ENCODE measurements at regions not wholly inside any gene's neighbourhood (a gene's known extent, or its start where the extent isn't known, plus 50 kb on each side); places are given as distances from the start of the nearest gene placed in this dataset.
"Not testable (repeated sequence)": the region's sequence is repeated elsewhere in the genome, so short reads cannot be mapped to it uniquely, and the experiment has no call there.

DNA sequence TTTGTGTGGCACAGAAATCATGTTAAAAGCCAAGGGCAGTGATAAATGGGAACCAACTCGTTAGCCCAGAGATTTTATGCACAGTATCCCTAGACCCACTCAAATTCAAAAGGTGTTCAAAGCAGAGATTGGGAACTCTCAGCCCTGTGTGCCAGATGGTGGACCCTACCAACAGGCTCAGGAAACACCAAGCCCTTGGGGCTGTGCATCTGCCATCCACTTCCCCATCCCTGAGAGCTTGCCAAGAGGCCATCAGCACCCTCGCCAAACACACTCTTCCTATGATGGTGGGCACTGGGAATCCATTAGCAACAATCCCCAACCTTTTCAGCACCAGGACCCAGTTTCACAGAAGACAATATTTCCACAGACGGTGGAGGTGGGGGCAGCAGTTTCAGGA lies 194.2 kb upstream of the NFIA start:
- DNase-seq (ENCODE audit: low read depth) = no peak

DNA sequence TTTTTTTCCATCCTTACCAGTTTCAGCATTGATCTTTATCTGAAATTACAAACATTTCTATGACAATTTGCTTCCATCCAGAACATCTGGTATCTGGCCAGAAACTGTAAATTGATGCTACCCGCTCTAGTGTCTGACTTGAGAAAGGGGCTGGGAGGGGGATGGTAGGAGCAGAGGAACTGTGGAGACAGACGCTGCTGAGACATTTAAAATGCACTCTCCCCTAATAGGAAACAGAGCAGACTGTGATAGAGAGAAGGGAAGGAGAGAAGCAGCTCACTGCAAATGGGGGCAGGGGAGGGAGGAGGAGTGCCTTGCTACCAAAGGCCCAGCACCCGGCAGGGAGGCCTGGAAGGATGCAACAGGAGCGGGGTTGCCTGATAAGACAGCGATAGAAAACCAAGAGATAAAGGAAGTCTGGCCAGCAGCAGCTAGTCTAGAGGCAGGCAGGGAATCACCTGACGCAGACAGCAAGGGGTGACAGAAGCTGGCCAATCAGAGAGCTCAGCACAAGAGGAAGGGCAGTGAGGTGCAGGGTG lies 195.5 kb upstream of the NFIA start:
- no peak for DNase-seq (ENCODE audit: low read depth)

DNA sequence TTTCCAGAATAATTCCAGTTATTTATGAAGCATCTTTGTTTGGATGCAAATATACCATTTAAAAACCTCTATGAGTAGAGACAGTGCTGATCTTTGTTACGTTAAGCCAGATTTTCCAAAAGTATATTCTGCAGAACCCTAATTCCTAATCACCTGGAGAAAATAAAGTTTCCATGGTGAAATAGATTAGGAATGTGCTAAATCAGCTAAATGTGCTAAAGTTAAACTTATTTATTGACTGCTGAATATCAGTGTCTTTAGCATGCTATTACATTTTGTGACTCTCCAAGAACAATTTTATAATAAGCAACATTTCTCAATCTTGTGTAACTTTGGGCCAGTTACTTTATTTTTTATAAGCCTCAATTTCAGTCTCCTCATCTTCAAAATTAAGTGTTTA lies 196.3 kb upstream of the NFIA start:
- no peak for DNase-seq (ENCODE audit: low read depth)

DNA sequence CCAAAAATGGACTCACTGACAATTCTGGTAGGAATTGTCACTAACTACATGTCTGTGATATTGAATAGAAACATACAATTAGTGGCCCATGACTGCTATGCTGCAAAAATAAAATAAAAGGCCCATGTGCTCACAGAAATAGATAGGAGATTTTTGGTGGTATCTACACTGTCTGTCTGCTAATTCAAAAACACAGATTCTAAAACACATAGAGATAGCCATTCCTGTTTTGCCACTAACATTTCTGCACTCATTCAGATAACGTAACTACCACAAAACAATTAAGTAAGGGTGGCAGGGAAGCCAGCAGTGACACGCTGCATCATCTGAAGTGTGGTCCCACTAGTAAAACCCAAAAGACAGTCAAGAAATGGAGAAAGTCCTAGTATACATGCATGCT lies 202.2 kb upstream of the NFIA start:
- no peak for DNase-seq (ENCODE audit: low read depth)

DNA sequence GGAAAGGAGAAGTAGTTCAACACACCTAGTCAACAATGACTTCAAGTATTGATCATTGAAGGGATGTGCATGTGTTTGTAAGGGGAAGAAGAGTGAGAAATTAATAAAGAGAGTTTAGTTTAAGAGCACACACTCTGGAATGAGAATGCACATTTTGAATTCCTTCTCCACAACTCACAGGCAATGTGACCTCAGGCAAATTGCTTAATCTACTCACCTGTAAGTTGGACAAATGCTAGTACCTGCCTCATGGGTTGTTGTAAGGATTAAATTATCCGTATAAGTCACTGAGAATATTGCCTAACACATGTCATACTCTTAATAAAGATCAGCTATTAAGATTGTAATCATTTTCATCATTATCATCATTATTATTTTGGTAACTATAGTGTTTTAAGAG lies 204.0 kb upstream of the NFIA start:
- DNase-seq (ENCODE audit: low read depth) = no peak

DNA sequence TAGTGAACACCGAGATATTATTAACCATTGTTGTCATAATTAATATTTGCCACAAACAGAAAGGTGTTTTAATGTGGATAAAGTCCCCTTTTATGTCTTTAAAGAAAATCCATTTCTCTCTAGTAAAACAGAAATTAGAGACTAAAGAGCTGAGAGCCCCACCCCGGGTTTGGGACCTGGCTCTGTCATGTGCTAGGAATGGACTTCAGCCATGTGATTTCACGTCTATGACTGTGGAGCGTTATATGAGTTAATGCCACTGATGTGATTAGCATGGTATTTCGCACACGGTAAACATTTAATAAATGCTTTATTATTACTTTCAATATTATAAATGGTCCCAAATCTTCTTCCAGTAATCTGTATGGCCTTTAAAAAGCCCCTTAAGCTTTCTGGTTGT lies 205.0 kb upstream of the NFIA start:
- no peak for DNase-seq (ENCODE audit: low read depth)

DNA sequence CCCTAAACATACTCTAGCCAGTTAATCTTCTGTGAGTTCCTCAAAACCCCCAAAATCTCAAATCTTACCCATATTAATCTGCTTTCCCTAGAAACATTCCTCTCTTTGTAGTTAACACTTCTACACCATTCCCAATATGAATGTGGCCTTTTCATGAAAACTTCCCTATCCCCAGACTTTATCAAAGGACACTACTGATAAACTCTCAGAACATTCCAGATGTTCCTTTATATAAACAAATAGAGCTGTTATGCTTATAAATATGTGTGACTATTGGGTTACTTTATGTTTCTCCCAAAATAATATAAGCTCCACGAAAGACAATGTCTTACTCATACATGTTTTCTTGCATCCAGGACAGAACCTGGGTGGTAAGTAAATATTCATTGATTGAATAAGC lies 205.4 kb upstream of the NFIA start:
- no peak for DNase-seq (ENCODE audit: low read depth)

DNA sequence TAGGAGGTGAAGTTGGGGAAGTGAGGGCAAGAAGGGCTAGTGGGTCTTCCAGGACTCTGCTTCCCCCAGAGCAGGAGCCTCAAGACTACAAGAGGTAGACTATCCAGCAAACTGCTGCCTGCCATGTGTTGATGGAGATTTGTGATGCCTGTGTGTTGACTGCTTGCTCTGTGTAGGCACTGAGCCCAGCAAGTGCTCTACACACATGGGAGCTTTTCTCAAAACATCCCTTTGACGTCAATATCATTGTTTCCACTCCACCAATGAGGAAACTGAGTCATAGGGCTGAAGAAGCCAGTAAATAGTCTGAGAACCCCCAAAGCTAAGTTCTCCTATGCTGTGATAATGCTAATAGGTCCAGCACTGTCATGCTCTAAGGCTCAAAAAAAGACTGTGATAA lies 207.2 kb upstream of the NFIA start:
- DNase-seq (ENCODE audit: low read depth) = no peak

DNA sequence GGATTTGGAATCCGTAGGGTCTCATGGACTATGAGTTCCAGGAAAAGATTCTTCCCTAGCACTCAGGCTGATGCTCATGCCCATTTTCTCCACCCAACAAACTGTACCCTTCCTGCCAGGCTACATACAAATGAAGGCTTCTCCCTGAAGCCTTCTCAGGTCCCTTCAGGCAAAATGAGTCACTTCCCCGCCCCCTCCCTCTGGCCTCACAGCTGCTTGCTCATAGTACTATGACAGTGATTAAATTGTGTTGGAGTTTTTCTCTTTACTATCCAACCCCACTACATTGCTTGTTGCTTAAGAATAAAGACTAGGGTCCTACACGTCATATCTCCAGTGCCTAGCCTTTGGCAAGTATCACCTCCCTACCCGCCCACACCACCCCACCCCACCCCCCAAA lies 207.6 kb upstream of the NFIA start:
- no peak for DNase-seq (ENCODE audit: low read depth)

DNA sequence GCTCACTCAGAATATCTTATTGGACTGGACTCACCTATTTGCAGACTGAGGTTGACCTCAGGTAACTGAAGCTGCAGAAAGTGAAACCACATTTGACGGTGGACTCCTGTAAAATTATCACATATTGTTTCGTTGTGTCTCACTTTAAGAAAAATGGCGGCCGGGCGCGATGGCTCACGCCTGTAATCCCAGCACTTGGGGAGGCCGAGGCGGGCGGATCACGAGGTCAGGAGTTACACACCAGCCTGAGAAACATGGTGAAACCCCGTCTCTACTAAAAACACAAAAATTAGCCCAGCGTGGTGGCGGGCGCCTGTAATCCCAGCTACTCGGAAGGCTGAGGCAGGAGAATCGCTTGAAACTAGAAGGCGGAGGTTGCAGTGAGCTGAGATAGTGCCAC lies 209.0 kb upstream of the NFIA start:
- not testable (repeated sequence) for DNase-seq (ENCODE audit: low read depth)

DNA sequence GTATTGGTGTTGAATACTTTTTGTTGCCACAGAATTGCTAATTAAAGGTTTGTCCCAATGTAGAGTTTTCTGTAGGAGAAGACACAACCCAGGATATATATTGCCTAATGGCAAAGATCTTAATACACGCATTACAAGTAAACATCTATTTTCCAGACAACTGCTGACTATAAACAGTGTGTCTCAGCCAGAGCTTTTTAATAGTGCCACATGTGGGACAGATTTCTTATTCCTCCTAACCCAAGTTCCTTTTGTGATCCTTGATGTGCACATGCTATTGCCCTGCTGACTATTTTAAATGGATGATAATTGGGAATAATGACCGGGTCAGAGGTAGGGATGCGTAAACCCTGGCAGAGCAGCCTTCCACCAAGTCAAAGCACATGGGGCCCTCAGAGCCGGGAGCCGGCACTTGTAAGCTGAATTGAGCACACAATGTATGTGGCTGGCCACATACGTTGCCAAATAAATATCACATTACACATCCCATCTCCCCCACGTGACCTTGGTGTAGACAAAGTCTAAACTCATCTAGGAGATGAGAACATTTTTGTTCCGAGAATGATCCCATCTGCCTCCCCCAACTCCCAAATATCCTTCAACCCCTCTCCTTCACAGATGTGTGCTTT lies 209.8 kb upstream of the NFIA start:
- DNase-seq (ENCODE audit: low read depth) = no peak

DNA sequence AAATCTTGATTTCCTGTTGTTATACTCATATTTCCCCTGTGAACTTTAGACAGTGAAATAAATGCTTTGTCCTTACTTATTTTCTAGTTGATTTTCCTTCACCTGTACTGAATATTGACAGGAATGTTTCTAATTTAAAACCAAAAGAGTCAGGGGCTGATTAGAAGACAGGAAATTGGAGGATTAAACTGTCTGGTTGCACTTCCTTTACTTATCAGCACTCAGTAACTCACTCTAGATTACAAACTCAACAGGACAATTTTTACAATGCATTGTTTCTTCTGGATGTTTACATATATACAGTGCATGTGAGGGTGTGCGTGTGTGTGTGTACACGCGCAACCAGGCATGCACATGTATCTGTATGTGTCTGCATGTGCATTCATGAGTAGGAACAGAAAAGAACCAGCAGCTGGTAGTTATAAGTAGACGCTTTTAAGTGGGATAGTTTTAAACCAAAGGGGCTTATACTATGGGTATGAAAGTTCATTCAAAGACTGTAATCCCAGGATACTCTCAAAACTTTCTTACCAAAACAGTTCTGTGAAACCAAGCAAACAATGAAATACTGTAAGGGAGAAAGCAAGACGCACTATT lies 212.0 kb upstream of the NFIA start:
- DNase-seq (ENCODE audit: low read depth) = no peak

DNA sequence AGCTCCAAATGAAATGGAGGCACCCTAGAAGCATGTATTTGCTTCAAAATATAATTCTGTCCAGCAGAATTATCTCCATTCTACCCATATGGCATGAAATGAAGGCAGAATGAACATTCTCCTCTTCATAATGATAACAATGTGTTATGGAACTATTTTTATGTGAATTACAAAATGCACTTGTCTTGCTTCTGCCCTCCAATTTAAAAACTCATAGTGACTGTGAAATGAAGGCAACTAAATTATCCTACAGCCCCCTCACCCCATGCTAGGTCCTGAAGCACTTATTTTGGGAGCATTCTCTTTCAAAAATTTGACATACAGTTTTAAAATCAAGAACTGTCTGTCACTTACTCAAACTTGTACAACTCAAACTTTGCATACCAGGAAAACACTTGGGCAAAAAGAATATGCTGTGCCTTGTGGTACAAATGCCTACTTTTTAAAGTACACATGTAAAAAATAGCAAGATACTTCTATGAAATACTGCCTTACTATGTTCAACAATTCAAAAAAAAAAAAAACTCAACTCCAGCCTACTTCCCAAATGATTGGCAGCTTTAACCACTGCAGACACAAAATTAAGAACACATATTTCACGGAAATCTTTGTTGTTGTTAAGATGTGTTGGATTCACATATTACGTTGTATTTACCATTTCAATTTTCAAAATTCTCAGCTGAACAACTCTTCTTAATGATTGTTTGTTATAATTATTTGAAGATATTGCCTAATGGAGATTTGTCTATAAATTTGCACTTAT lies 213.3 kb upstream of the NFIA start:
- DNase-seq (ENCODE audit: low read depth) = no peak

DNA sequence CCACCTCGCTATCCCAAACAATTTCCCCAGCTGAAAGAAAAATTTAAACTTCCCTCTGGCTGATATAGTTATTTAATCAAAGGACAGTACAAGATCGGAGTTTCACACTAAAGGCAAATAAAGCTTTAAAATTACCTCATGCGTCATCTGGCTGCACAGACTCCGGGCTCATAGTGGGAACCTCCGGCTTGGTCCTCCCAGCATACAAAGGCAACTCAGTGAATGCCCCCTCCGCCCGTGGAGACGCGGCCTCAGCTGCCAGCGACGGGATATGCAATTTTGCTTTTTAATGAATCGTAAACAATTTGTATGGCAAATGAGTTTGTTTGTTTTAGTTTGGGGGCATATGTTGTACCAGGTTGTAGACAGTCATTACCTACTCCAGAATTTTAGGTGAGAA lies 214.6 kb upstream of the NFIA start:
- no peak for DNase-seq (ENCODE audit: low read depth)

DNA sequence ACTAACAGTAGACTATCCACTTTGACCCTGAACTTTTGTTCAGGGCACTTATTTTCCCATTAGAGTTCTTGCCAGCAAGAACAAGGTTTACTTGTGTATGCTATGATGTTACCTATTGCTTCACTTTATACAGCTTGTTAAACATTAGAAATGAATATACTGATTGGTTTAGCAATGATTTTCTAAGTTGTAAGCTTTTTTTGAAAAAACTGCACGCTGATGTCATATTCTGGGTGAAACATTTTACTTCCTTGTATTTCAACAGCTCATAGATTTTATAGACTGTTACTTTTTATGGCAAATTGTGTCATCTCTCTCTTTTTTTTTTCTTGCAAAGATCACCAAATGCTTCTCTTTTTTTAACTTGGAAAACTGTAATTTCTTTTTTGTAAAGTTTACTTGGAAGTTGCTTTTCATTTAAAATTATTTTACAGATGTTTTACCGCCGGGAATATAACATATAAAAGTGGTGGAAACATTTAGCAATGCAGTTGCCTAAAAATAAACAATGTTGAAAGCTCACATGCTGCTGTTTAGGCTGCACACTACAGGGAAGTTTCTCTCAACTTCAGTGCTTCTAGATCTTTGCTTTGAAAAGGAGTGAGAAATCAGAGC lies 215.3 kb upstream of the NFIA start:
- no peak for DNase-seq (ENCODE audit: low read depth)

DNA sequence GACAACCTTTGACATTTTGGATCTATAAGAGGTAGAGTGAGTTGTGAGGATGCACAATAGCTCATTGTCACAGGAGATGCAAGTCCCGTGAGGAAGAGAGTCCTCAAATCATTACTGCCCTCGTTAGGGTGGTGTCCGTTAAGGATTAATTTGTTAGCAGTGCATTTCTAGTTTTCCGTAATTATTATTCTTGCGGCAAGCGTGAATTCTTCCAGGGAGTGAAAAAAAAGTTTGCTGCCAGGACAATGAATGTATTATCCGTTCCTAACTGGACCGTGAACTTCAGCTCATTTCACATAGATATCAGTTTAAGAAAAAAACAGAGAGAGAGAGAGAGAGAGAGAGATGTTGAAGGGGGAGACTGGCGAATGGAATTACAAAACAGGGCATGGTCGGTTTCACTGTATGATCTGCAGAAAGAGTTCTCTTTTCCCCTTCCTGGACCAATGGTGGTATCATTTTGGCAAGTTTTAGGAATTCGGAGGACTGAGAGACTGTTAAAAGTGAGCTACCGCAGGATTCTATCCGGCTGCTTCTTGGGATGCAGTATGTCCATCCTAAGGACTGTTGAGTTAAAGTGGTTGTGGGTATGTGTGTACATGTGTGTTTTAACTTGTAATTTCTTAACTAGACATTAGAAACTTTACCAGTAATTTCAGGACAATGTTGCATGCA lies 216.0 kb upstream of the NFIA start:
- no peak for DNase-seq (ENCODE audit: low read depth)

DNA sequence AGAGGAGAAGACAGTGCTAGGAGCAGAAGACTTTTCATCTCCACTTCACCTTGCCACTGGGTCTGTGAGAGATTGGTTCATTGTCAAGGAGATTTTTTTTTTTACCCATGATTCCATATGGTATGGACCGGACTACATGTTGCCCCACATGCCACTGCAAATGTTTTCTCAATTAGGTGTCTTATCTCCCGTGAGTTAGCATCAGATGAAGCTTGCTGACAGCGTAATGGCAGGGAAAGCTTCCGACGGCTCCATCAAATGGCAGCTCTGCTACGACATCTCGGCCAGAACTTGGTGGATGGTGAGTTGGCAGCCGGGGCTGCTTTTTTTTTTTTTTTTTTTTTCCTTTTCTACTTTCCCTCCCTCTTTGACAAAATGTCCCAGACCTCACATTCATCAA lies 217.2 kb upstream of the NFIA start:
- no peak for DNase-seq (ENCODE audit: low read depth)

DNA sequence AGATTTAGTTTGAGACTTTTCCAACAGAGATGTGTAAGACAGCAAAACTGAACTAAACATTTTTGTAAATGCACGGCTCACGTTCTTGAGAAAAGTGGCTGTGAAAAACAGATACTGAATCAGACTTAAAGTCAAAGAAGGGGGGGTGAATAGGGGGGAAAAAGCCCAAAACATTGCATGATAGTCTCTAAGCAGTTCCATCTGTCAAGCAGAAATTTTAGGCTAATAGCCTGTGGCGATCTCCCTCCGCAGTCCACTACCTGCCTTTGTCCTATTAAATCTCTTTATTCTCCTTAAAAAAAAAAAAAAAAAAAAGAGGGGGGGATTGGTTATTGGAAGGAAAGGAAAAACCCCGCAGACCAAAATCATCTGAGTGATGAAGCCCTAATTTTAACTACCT lies 217.6 kb upstream of the NFIA start:
- DNase-seq (ENCODE audit: low read depth) = no peak

DNA sequence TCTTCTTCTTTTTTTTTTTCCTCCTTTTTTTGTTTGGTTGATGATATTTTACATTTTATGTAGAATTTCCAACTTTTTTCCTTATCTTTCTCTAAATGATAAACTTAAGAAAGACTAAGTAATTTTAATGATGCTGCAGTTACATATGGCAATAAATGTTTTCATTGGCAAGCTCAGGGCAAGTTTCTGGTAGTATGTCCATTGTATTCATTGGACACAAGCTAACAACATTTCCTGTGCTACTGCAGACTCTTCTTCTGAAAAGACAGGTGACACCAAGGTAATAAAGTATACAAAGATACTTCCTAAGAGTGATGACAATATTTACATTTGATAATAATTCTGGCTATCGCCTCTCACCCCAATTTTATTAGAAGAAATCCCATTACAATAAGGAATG lies 219.2 kb upstream of the NFIA start:
- DNase-seq (ENCODE audit: low read depth) = no peak

DNA sequence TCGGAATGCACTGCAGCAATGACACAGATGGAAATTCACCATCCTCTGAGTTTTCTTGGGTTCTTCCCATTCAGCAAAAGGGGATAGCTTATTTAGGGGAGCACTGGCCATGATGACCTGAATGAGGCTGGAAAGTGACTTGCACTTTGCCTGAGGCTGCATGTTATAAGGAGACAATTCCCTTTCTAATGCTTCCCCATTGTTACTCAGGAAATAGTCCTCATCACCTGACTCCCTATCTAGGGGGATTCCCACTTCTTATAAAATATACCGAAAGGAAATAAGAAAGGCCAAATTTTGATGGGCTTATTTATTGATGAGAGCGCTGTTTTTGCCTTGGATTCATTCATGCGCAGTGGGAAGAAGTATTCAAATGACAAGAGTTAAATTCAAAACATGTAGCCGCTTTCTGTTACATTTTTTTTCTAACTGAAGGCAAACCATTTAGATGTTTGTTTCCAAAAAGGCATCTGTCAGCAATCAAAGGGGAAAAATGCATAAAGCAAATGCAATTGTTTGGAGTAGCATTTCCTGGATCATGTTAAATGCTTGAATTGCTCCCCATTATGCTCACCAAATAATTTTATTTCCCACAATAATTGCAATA lies 220.3 kb upstream of the NFIA start:
- no peak for DNase-seq (ENCODE audit: low read depth)

DNA sequence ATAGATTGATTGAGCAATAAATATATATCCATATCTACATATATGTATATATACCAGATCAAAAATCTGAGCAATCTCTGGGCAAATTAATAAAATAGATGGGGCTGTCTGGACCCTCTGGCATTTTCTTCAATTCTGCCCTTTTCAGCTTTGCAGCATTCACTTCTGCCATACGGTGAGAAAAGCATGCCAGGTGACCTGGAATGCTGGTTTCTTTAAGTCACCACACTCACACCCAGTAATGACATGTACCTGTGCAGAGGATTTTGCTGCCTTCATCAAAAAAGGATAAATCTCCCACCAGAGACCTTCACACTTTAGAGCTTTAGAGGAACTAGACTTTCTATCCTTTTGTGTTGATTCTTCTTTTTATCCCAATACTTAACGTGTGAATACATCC lies 223.2 kb upstream of the NFIA start:
- DNase-seq (ENCODE audit: low read depth) = no peak

DNA sequence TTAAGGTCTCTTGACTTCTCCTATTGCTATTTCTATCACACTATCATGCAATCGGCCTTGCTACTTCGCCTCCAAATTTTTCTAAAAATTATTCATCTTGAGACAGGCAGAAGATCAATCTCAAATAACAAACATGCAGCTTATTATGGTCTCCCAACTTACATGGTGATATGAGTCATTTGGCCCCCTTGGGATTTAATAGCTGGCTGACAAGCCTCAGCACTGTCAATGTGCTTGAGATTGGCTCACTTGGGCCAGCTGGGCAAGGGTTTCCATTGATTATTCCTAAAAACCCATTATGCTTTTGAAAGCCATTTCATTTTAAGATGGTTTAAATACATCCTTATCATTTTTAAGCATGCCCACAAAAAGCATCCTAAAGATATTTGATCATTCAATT lies 224.5 kb upstream of the NFIA start:
- DNase-seq (ENCODE audit: low read depth) = no peak

Data from stimulated activated CD8-positive, alpha-beta memory T cell treated with anti-CD3 and anti-CD28 coated beads, Interleukin-4, amount 100 ng/mL, for 24 hours (primary cell).